ENCODE measurements at regions not wholly inside any gene's neighbourhood (a gene's known extent, or its start where the extent isn't known, plus 50 kb on each side); places are given as distances from the start of the nearest gene placed in this dataset.

GRCh38 chr3:59593380-59593779, 543.6 kb upstream of the CFAP20DC start:
- DNase-seq (ENCODE audit: low read depth, low spot score) = no peak

- no peak for DNase-seq (ENCODE audit: low read depth, low spot score)
Measured at GRCh38 chr3:59580996-59581395, 531.2 kb upstream of the CFAP20DC start.

- DNase-seq (ENCODE audit: low read depth, low spot score) = no peak
Measured at GRCh38 chr3:59580499-59580898, 530.7 kb upstream of the CFAP20DC start.

- DNase-seq (ENCODE audit: low read depth, low spot score) = no peak
Measured at GRCh38 chr3:59578129-59578528, 528.3 kb upstream of the CFAP20DC start.

GRCh38 chr3:59576606-59577005, 526.8 kb upstream of the CFAP20DC start:
- no peak for DNase-seq (ENCODE audit: low read depth, low spot score)

- peak; percentile 19 for DNase-seq (ENCODE audit: low read depth, low spot score)
Measured at GRCh38 chr3:59575113-59576001, 525.5 kb upstream of the CFAP20DC start.

- no peak for DNase-seq (ENCODE audit: low read depth, low spot score)
Measured at GRCh38 chr3:59573911-59574310, 524.1 kb upstream of the CFAP20DC start.

GRCh38 chr3:59572106-59572505, 522.3 kb upstream of the CFAP20DC start:
- no peak for DNase-seq (ENCODE audit: low read depth, low spot score)

GRCh38 chr3:59570806-59571205, 521.0 kb upstream of the CFAP20DC start:
- no peak for DNase-seq (ENCODE audit: low read depth, low spot score)

GRCh38 chr3:59567661-59568060, 517.8 kb upstream of the CFAP20DC start:
- DNase-seq (ENCODE audit: low read depth, low spot score) = no peak

- DNase-seq (ENCODE audit: low read depth, low spot score) = no peak
Measured at GRCh38 chr3:59566481-59566975, 516.7 kb upstream of the CFAP20DC start.

- DNase-seq (ENCODE audit: low read depth, low spot score) = no peak
Measured at GRCh38 chr3:59565125-59565524, 515.3 kb upstream of the CFAP20DC start.

GRCh38 chr3:59563966-59564365, 514.1 kb upstream of the CFAP20DC start:
- DNase-seq (ENCODE audit: low read depth, low spot score) = no peak

- no peak for DNase-seq (ENCODE audit: low read depth, low spot score)
Measured at GRCh38 chr3:59563072-59563605, 513.3 kb upstream of the CFAP20DC start.

GRCh38 chr3:59559721-59560435, 510.1 kb upstream of the CFAP20DC start:
- DNase-seq (ENCODE audit: low read depth, low spot score) = no peak

- no peak for DNase-seq (ENCODE audit: low read depth, low spot score)
Measured at GRCh38 chr3:59558906-59559720, 509.3 kb upstream of the CFAP20DC start.

- no peak for DNase-seq (ENCODE audit: low read depth, low spot score)
Measured at GRCh38 chr3:59555593-59556315, 505.9 kb upstream of the CFAP20DC start.

GRCh38 chr3:59553076-59553475, 503.3 kb upstream of the CFAP20DC start:
- no peak for DNase-seq (ENCODE audit: low read depth, low spot score)

- DNase-seq (ENCODE audit: low read depth, low spot score) = no peak
Measured at GRCh38 chr3:59551834-59552233, 502.0 kb upstream of the CFAP20DC start.

- no peak for DNase-seq (ENCODE audit: low read depth, low spot score)
Measured at GRCh38 chr3:59549962-59550361, 500.1 kb upstream of the CFAP20DC start.

GRCh38 chr3:59547874-59548273, 498.0 kb upstream of the CFAP20DC start:
- DNase-seq (ENCODE audit: low read depth, low spot score) = no peak
